ENCODE measurements at regions not wholly inside any gene's neighbourhood (a gene's known extent, or its start where the extent isn't known, plus 50 kb on each side); places are given as distances from the start of the nearest gene placed in this dataset.

GRCh38 chr12:25842254-25842653 lies 116.2 kb upstream of the RASSF8 start (continued):
- TF ChIP-seq ZBTB43 (CRISPR knock-in tag; IDR thresholded peaks at IDR 0.05) (no peak), NFE2L1 (CRISPR knock-in tag; IDR thresholded peaks at IDR 0.05) (no peak), USF2 (CRISPR knock-in tag; IDR thresholded peaks at IDR 0.05) (no peak), PRRX2 (CRISPR knock-in tag; IDR thresholded peaks at IDR 0.05) (no peak), CREB1 (CRISPR knock-in tag; IDR thresholded peaks at IDR 0.05) (no peak)

- DNase-seq (ENCODE audit: low spot score) (no peak), ATAC-seq (no peak)
- H3K4me3 Mint-ChIP-seq = no peak overlapping the region
- H3K36me3 Mint-ChIP-seq = no peaks in the 10 kb centered on the region
- CTCF ChIA-PET = no interaction called here
- POLR2A ChIA-PET = no interaction called here
- no peak for TF ChIP-seq ZNF423 (CRISPR knock-in tag; IDR thresholded peaks at IDR 0.05)
- TF ChIP-seq NR2C2 (CRISPR knock-in tag; IDR thresholded peaks at IDR 0.05) = no peak
- no peak for TF ChIP-seq TEAD4 (CRISPR knock-in tag; IDR thresholded peaks at IDR 0.05)
- TF ChIP-seq ATF2 (CRISPR knock-in tag; IDR thresholded peaks at IDR 0.05; ENCODE audit: borderline replicate concordance, low read depth) = no peak
- TF ChIP-seq ESRRA (CRISPR knock-in tag; IDR thresholded peaks at IDR 0.05; ENCODE audit: borderline replicate concordance) = no peak
- no peak for TF ChIP-seq ZNF396 (CRISPR knock-in tag; IDR thresholded peaks at IDR 0.05; ENCODE audit: borderline replicate concordance)
- TF ChIP-seq KAT7 (CRISPR knock-in tag; IDR thresholded peaks at IDR 0.05; ENCODE audit: borderline replicate concordance) = no peak
- TF ChIP-seq NFYB (CRISPR knock-in tag; conservative IDR thresholded peaks at IDR 0.05; ENCODE audit: low read depth) = no peak
- TF ChIP-seq NR1H2 (CRISPR knock-in tag; IDR thresholded peaks at IDR 0.05) = no peak
- TF ChIP-seq ZNF121 (CRISPR knock-in tag; IDR thresholded peaks at IDR 0.05) = no peak
- TF ChIP-seq GRHL2 (CRISPR knock-in tag; IDR thresholded peaks at IDR 0.05; ENCODE audit: insufficient replicate concordance, severe bottlenecking) = no peak
- no peak for TF ChIP-seq TEAD1 (CRISPR knock-in tag; IDR thresholded peaks at IDR 0.05)
- TF ChIP-seq SOX15 (CRISPR knock-in tag; IDR thresholded peaks at IDR 0.05) = no peak
- no peak for TF ChIP-seq ETV6 (CRISPR knock-in tag; IDR thresholded peaks at IDR 0.05)
- no peak for TF ChIP-seq PRDM15 (CRISPR knock-in tag; IDR thresholded peaks at IDR 0.05)
- peaks cover 13% of the 10 kb centered on the region for H3K4me1 Mint-ChIP-seq
- no peaks in the 10 kb centered on the region for H3K27me3 Mint-ChIP-seq (ENCODE audit: low read depth)
- no peaks in the 10 kb centered on the region for H3K9me3 Mint-ChIP-seq
- H3K27ac Mint-ChIP-seq = no peak overlapping the region
Measured at GRCh38 chr12:25843976-25844375, 114.5 kb upstream of the RASSF8 start.

- DNase-seq (ENCODE audit: low spot score) (no peak), ATAC-seq (no peak)
- Mint-ChIP-seq H3K27ac (no peak overlapping the region), H3K4me1 (peaks cover 13% of the 10 kb centered on the region), H3K9me3 (no peaks in the 10 kb centered on the region), H3K36me3 (no peaks in the 10 kb centered on the region), H3K4me3 (no peak overlapping the region), H3K27me3 (ENCODE audit: low read depth) (no peaks in the 10 kb centered on the region)
- CTCF ChIA-PET = no interaction called here
- POLR2A ChIA-PET = no interaction called here
- TF ChIP-seq ZNF532 (CRISPR knock-in tag; IDR thresholded peaks at IDR 0.05; ENCODE audit: borderline replicate concordance) = no peak
Measured at GRCh38 chr12:25845415-25845814, 113.1 kb upstream of the RASSF8 start.
